ENCODE measurements at regions not wholly inside any gene's neighbourhood (a gene's known extent, or its start where the extent isn't known, plus 50 kb on each side); places are given as distances from the start of the nearest gene placed in this dataset.
"Not testable (repeated sequence)": the region's sequence is repeated elsewhere in the genome, so short reads cannot be mapped to it uniquely, and the experiment has no call there.

- H3K4me3 Mint-ChIP-seq; H3K4me1 Mint-ChIP-seq; H3K4me3 ChIP-seq (ENCODE audit: low read length); H3K27ac Mint-ChIP-seq; H3K36me3 Mint-ChIP-seq; H3K9me3 ChIP-seq (ENCODE audit: control insufficient read depth in 2 of 3, low read length in 3 of 3); CTCF ChIA-PET; H3K27me3 ChIP-seq (ENCODE audit: control insufficient read depth in 2 of 2, insufficient read depth in 2 of 2, low read length in 2 of 2); H3K9me3 Mint-ChIP-seq; POLR2A ChIA-PET; ATAC-seq; H3K27ac ChIP-seq (ENCODE audit: low read depth, low read length); DNase-seq; H3K4me1 ChIP-seq (ENCODE audit: control insufficient read depth in 2 of 2, insufficient read depth in 2 of 2, low read length in 2 of 2); H3K36me3 ChIP-seq (ENCODE audit: control insufficient read depth in 2 of 3, insufficient read depth in 3 of 3, low read length in 3 of 3); intact Hi-C loops (cut with micrococcal nuclease): not testable (repeated sequence)
- H3K27me3 Mint-ChIP-seq, result peaks cover 3 to 20% (median 15%) of the 10 kb centered on the region in 5 donors
These were observed 80.7 kb downstream of the SPTSSA start for GRCh38 chr14:34381304-34381703.

DNA sequence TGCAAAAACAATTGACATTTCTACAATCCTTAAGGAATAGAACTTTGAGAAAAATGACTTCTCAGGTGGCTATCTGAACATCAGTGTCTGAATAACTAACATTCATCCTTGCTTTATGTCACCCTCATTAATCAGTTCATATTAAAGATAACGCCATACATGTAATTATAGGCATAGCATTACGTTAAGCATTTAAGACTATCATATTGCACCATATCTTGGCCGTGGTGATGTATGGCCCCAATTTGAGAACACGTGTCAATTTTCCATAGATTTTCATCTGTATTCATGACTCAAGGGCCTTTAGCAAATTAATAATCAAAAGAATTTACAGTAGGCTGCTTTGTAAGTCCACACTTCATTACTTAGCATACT is 81.6 kb downstream of the SPTSSA start:
- intact Hi-C loops (cut with micrococcal nuclease), result no loop called here
- Histone ChIP-seq H3K4me1 (ENCODE audit: control insufficient read depth in 2 of 2, insufficient read depth in 2 of 2, low read length in 2 of 2) (no peaks in the 10 kb centered on the region), H3K27ac (ENCODE audit: low read depth, low read length) (no peak overlapping the region), H3K9me3 (ENCODE audit: control insufficient read depth in 2 of 3, low read length in 3 of 3) (no peaks in the 10 kb centered on the region), H3K36me3 (ENCODE audit: control insufficient read depth in 2 of 3, insufficient read depth in 3 of 3, low read length in 3 of 3) (no peaks in the 10 kb centered on the region), H3K27me3 (ENCODE audit: control insufficient read depth in 2 of 2, insufficient read depth in 2 of 2, low read length in 2 of 2) (no peaks in the 10 kb centered on the region), H3K4me3 (ENCODE audit: low read length) (no peak overlapping the region)
- Mint-ChIP-seq H3K9me3 (peaks cover 0 to 2% (median 0%) of the 10 kb centered on the region in 11 donors), H3K36me3 (no peaks in the 10 kb centered on the region), H3K27ac (no peak overlapping the region), H3K4me3 (no peak overlapping the region), H3K27me3 (peaks cover 0 to 15% (median 12%) of the 10 kb centered on the region in 5 donors), H3K4me1 (no peaks in the 10 kb centered on the region)
- ChIA-PET POLR2A (no interaction called here), CTCF (no interaction called here)
- ATAC-seq (no peak), DNase-seq (no peak)

GRCh38 chr14:34379816-34380470 is 82.1 kb downstream of the SPTSSA start:
- POLR2A ChIA-PET, result no interaction called here
- H3K27ac ChIP-seq (ENCODE audit: low read depth, low read length), result no peak overlapping the region
- Mint-ChIP-seq H3K36me3 (no peaks in the 10 kb centered on the region), H3K4me3 (no peak overlapping the region), H3K9me3 (peaks cover 0 to 2% (median 0%) of the 10 kb centered on the region in 11 donors), H3K27me3 (peaks cover 0 to 14% (median 11%) of the 10 kb centered on the region in 5 donors), H3K4me1 (no peaks in the 10 kb centered on the region), H3K27ac (no peak overlapping the region)
- ATAC-seq (no peak), DNase-seq (no peak)
- intact Hi-C loops (cut with micrococcal nuclease), result no loop called here
- no peaks in the 10 kb centered on the region for H3K9me3 ChIP-seq (ENCODE audit: control insufficient read depth in 2 of 3, low read length in 3 of 3)
- H3K36me3 ChIP-seq (ENCODE audit: control insufficient read depth in 2 of 3, insufficient read depth in 3 of 3, low read length in 3 of 3), result no peaks in the 10 kb centered on the region
- H3K27me3 ChIP-seq (ENCODE audit: control insufficient read depth in 2 of 2, insufficient read depth in 2 of 2, low read length in 2 of 2), result no peaks in the 10 kb centered on the region
- H3K4me1 ChIP-seq (ENCODE audit: control insufficient read depth in 2 of 2, insufficient read depth in 2 of 2, low read length in 2 of 2), result no peaks in the 10 kb centered on the region
- no peak overlapping the region for H3K4me3 ChIP-seq (ENCODE audit: low read length)
- CTCF ChIA-PET, result no interaction called here

- H3K27ac Mint-ChIP-seq, result no peak overlapping the region
- POLR2A ChIA-PET, result no interaction called here
These were observed 85.3 kb downstream of the SPTSSA start for GRCh38 chr14:34376649-34377267.

DNA sequence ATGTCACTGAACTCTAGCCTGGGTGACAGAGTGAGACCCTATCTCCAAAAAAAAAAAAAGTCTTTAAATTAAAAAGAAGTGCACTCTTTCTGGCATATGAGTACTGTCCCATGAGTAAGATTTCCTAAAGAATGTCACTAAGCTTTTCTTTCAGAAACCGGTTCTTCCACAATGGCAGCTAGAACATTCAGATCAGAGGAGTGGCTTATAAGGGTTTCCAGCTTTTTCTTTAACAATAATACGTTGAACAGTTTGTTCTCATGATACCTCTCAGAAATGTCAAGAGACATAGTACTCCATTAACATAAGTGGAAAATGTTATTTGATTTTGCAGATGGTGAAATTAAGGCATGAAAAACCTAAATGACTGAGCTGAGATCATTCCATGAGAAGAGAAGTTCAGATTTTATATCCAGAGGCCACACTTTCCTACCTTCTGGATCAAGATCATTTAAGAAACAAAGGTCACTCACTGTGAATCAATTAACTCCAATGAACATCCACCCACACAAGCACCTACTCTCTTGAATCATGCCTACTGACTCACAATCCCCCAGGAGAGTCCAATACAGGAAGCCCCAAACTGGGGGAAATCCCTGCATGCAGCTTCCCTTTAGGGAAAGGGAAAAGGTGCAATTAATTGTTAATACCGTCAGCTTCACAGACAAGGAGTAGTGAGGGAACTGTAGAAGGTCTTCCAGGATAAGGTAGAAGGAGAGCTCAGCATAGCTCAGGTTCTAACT is 86.9 kb downstream of the SPTSSA start:
- DNase-seq (no peak), ATAC-seq (no peak)
- no peaks in the 10 kb centered on the region for H3K36me3 Mint-ChIP-seq

More at GRCh38 chr14:34376649-34377267, 85.3 kb downstream of the SPTSSA start:
- Histone ChIP-seq H3K4me3 (ENCODE audit: low read length) (no peak overlapping the region), H3K36me3 (ENCODE audit: control insufficient read depth in 2 of 3, insufficient read depth in 3 of 3, low read length in 3 of 3) (no peaks in the 10 kb centered on the region), H3K27me3 (ENCODE audit: control insufficient read depth in 2 of 2, insufficient read depth in 2 of 2, low read length in 2 of 2) (no peaks in the 10 kb centered on the region), H3K27ac (ENCODE audit: low read depth, low read length) (no peak overlapping the region), H3K9me3 (ENCODE audit: control insufficient read depth in 2 of 3, low read length in 3 of 3) (no peaks in the 10 kb centered on the region), H3K4me1 (ENCODE audit: control insufficient read depth in 2 of 2, insufficient read depth in 2 of 2, low read length in 2 of 2) (no peaks in the 10 kb centered on the region)
- CTCF ChIA-PET, result no interaction called here
- DNase-seq, result no peak
- H3K4me1 Mint-ChIP-seq, result no peaks in the 10 kb centered on the region
- intact Hi-C loops (cut with micrococcal nuclease), result no loop called here
- peaks cover 0 to 2% (median 0%) of the 10 kb centered on the region in 5 donors for H3K27me3 Mint-ChIP-seq
- H3K9me3 Mint-ChIP-seq, result peaks cover 0 to 2% (median 0%) of the 10 kb centered on the region in 11 donors
- no peak overlapping the region for H3K4me3 Mint-ChIP-seq
- ATAC-seq, result no peak
- no peaks in the 10 kb centered on the region for H3K36me3 Mint-ChIP-seq

DNA sequence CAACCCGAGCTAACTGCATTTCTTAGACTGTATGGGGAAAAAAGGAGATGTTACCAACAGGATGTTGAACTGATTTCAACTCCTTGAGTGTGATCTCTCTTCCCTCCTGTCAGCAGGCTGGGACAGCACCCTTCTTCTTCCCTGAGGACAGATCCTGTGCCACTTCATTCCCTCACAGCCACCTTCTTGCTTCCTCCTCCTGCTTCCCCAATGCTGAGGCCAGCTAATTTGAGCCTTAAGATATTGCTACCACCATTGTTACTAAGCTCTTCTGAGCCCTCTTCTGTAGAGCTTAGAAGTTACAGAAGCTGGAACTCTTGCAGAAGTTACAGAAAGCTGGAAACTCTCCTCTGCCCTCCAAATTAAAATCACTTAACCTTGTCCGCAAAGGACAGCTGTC is 88.8 kb downstream of the SPTSSA start:
- ChIA-PET CTCF (no interaction called here), POLR2A (no interaction called here)
- H3K27me3 ChIP-seq (ENCODE audit: control insufficient read depth in 2 of 2, insufficient read depth in 2 of 2, low read length in 2 of 2), result no peaks in the 10 kb centered on the region
- intact Hi-C loops (cut with micrococcal nuclease), result no loop called here
- Mint-ChIP-seq H3K27me3 (peaks cover 0 to 10% (median 7%) of the 10 kb centered on the region in 5 donors), H3K27ac (no peak overlapping the region), H3K36me3 (no peaks in the 10 kb centered on the region), H3K4me1 (peaks cover 0 to 4% (median 0%) of the 10 kb centered on the region in 7 donors), H3K9me3 (peaks cover 0 to 1% (median 0%) of the 10 kb centered on the region in 11 donors), H3K4me3 (no peak overlapping the region)
- ATAC-seq, result no peak
- H3K36me3 ChIP-seq (ENCODE audit: control insufficient read depth in 2 of 3, insufficient read depth in 3 of 3, low read length in 3 of 3), result no peaks in the 10 kb centered on the region
- no peak overlapping the region for H3K27ac ChIP-seq (ENCODE audit: low read depth, low read length)
- no peaks in the 10 kb centered on the region for H3K4me1 ChIP-seq (ENCODE audit: control insufficient read depth in 2 of 2, insufficient read depth in 2 of 2, low read length in 2 of 2)
- DNase-seq, result no peak
- no peak overlapping the region for H3K4me3 ChIP-seq (ENCODE audit: low read length)
- H3K9me3 ChIP-seq (ENCODE audit: control insufficient read depth in 2 of 3, low read length in 3 of 3), result no peaks in the 10 kb centered on the region

More for the DNA sequence above, 86.9 kb downstream of the SPTSSA start:
- POLR2A ChIA-PET, result no interaction called here
- peaks cover 0 to 2% (median 0%) of the 10 kb centered on the region in 7 donors for H3K4me1 Mint-ChIP-seq
- CTCF ChIA-PET, result interaction anchor here (0.6 kb wide), 1 partner anchor 1237 kb away, joined by 6 read pairs; no protein-coding TSS in a partner anchor
- no peak overlapping the region for H3K27ac Mint-ChIP-seq
- intact Hi-C loops (cut with micrococcal nuclease), result no loop called here
- H3K4me3 Mint-ChIP-seq, result no peak overlapping the region
- H3K9me3 Mint-ChIP-seq, result no peaks in the 10 kb centered on the region
- Histone ChIP-seq H3K4me3 (ENCODE audit: low read length) (no peak overlapping the region), H3K9me3 (ENCODE audit: control insufficient read depth in 2 of 3, low read length in 3 of 3) (no peaks in the 10 kb centered on the region), H3K36me3 (ENCODE audit: control insufficient read depth in 2 of 3, insufficient read depth in 3 of 3, low read length in 3 of 3) (no peaks in the 10 kb centered on the region), H3K27ac (ENCODE audit: low read depth, low read length) (no peak overlapping the region), H3K4me1 (ENCODE audit: control insufficient read depth in 2 of 2, insufficient read depth in 2 of 2, low read length in 2 of 2) (no peaks in the 10 kb centered on the region), H3K27me3 (ENCODE audit: control insufficient read depth in 2 of 2, insufficient read depth in 2 of 2, low read length in 2 of 2) (no peaks in the 10 kb centered on the region)
- H3K27me3 Mint-ChIP-seq, result peaks cover 0 to 4% (median 0%) of the 10 kb centered on the region in 5 donors
